HK-2 (cell line): ENCODE measurements at regions not wholly inside any gene's neighbourhood (a gene's known extent, or its start where the extent isn't known, plus 50 kb on each side); places are given as distances from the start of the nearest gene placed in this dataset.
A peak's percentile ranks its signal among the peaks of the same experiment; 100 is the strongest.
"Not testable (repeated sequence)": the region's sequence is repeated elsewhere in the genome, so short reads cannot be mapped to it uniquely, and the experiment has no call there.

Experiments
- DNase-seq: peaks from one replicate; pipeline ENCODE4 v3.0.0-alpha.2; 2018; ENCODE audit not compliant: unreplicated experiment

- DNase-seq, result no peak
Measured at GRCh38 chr18:65287652-65288051, 463.2 kb upstream of the CDH7 start.

GRCh38 chr18:65282096-65282495 lies 468.7 kb upstream of the CDH7 start:
- no peak for DNase-seq

GRCh38 chr18:65279668-65280305 lies 471.0 kb upstream of the CDH7 start:
- DNase-seq, result no peak

GRCh38 chr18:65278939-65279667 lies 471.7 kb upstream of the CDH7 start:
- no peak for DNase-seq

- no peak for DNase-seq
Measured at GRCh38 chr18:65269375-65269774, 481.4 kb upstream of the CDH7 start.

- DNase-seq, result no peak
Measured at GRCh38 chr18:65265761-65266160, 485.1 kb upstream of the CDH7 start.

GRCh38 chr18:65260030-65260429 lies 490.8 kb upstream of the CDH7 start:
- no peak for DNase-seq

- no peak for DNase-seq
Measured at GRCh38 chr18:65259403-65259802, 491.4 kb upstream of the CDH7 start.

GRCh38 chr18:65257149-65257548 lies 493.7 kb upstream of the CDH7 start:
- no peak for DNase-seq

GRCh38 chr18:65255417-65255816 lies 495.4 kb upstream of the CDH7 start:
- no peak for DNase-seq

GRCh38 chr18:65239787-65240186 lies 511.0 kb upstream of the CDH7 start:
- no peak for DNase-seq

GRCh38 chr18:65235966-65236624 lies 514.7 kb upstream of the CDH7 start:
- DNase-seq, result peak; percentile 20

GRCh38 chr18:65230311-65230710 lies 520.5 kb upstream of the CDH7 start:
- DNase-seq, result no peak

GRCh38 chr18:65227970-65228369 lies 522.8 kb upstream of the CDH7 start:
- DNase-seq, result no peak

- no peak for DNase-seq
Measured at GRCh38 chr18:65221736-65222135, 529.1 kb upstream of the CDH7 start.

- no peak for DNase-seq
Measured at GRCh38 chr18:65221115-65221514, 529.7 kb upstream of the CDH7 start.

GRCh38 chr18:65215865-65216466 lies 534.8 kb upstream of the CDH7 start:
- no peak for DNase-seq

GRCh38 chr18:65214456-65214855 lies 536.4 kb upstream of the CDH7 start:
- DNase-seq, result no peak

GRCh38 chr18:65206551-65207260 lies 544.1 kb upstream of the CDH7 start:
- DNase-seq, result no peak

- no peak for DNase-seq
Measured at GRCh38 chr18:65202091-65202490, 548.7 kb upstream of the CDH7 start.

GRCh38 chr18:65175681-65176080 lies 575.1 kb upstream of the CDH7 start:
- no peak for DNase-seq

- not testable (repeated sequence) for DNase-seq
Measured at GRCh38 chr18:65162086-65162485, 588.7 kb upstream of the CDH7 start.
